ENCODE measurements at regions not wholly inside any gene's neighbourhood (a gene's known extent, or its start where the extent isn't known, plus 50 kb on each side); places are given as distances from the start of the nearest gene placed in this dataset.

- TF ChIP-seq PAX5 (IDR thresholded peaks at IDR 0.05; ENCODE audit: insufficient read depth, low read length, severe bottlenecking) (no peak), SPI1 (IDR thresholded peaks at IDR 0.05; ENCODE audit: low read depth, low read length) (peak; percentile 99), POLR2AphosphoS5 (IDR thresholded peaks at IDR 0.05; ENCODE audit: low read depth, low read length) (no peak), TAF1 (IDR thresholded peaks at IDR 0.05; ENCODE audit: low read depth, low read length) (no peak), POU2F2 (IDR thresholded peaks at IDR 0.05; ENCODE audit: low read depth, low read length) (no peak), POLR2A (IDR thresholded peaks at IDR 0.05; ENCODE audit: low read depth, low read length) (no peak)
- DNase-seq (ENCODE audit: insufficient read length, low spot score) (peak; percentile 11), FAIRE-seq (peak; percentile 85)
These were observed 73.7 kb upstream of the KIRREL3 start for GRCh38 chr11:127074151-127074761.

- DNase-seq (ENCODE audit: insufficient read length, low spot score), result no peak
These were observed 73.1 kb upstream of the KIRREL3 start for GRCh38 chr11:127073621-127074020.

GRCh38 chr11:127071606-127072005, 71.0 kb upstream of the KIRREL3 start:
- DNase-seq (ENCODE audit: insufficient read length, low spot score) (no peak), FAIRE-seq (no peak)
- no peak for TF ChIP-seq PAX5 (IDR thresholded peaks at IDR 0.05; ENCODE audit: insufficient read depth, low read length, severe bottlenecking)
- no peak for TF ChIP-seq POLR2A (IDR thresholded peaks at IDR 0.05; ENCODE audit: low read depth, low read length)
- no peak for TF ChIP-seq POU2F2 (IDR thresholded peaks at IDR 0.05; ENCODE audit: low read depth, low read length)
- TF ChIP-seq TAF1 (IDR thresholded peaks at IDR 0.05; ENCODE audit: low read depth, low read length), result no peak
- no peak for TF ChIP-seq SPI1 (IDR thresholded peaks at IDR 0.05; ENCODE audit: low read depth, low read length)
- TF ChIP-seq POLR2AphosphoS5 (IDR thresholded peaks at IDR 0.05; ENCODE audit: low read depth, low read length), result no peak

More at GRCh38 chr11:127073621-127074020, 73.1 kb upstream of the KIRREL3 start:
- TF ChIP-seq SPI1 (IDR thresholded peaks at IDR 0.05; ENCODE audit: low read depth, low read length) (no peak), TAF1 (IDR thresholded peaks at IDR 0.05; ENCODE audit: low read depth, low read length) (no peak), PAX5 (IDR thresholded peaks at IDR 0.05; ENCODE audit: insufficient read depth, low read length, severe bottlenecking) (no peak), POLR2A (IDR thresholded peaks at IDR 0.05; ENCODE audit: low read depth, low read length) (no peak), POU2F2 (IDR thresholded peaks at IDR 0.05; ENCODE audit: low read depth, low read length) (no peak), POLR2AphosphoS5 (IDR thresholded peaks at IDR 0.05; ENCODE audit: low read depth, low read length) (no peak)
- no peak for FAIRE-seq

- no peak for DNase-seq (ENCODE audit: insufficient read length, low spot score)
- FAIRE-seq, result no peak
- TF ChIP-seq POLR2A (IDR thresholded peaks at IDR 0.05; ENCODE audit: low read depth, low read length) (no peak), TAF1 (IDR thresholded peaks at IDR 0.05; ENCODE audit: low read depth, low read length) (no peak), PAX5 (IDR thresholded peaks at IDR 0.05; ENCODE audit: insufficient read depth, low read length, severe bottlenecking) (no peak), POLR2AphosphoS5 (IDR thresholded peaks at IDR 0.05; ENCODE audit: low read depth, low read length) (no peak), POU2F2 (IDR thresholded peaks at IDR 0.05; ENCODE audit: low read depth, low read length) (no peak), SPI1 (IDR thresholded peaks at IDR 0.05; ENCODE audit: low read depth, low read length) (no peak)
These were observed 70.2 kb upstream of the KIRREL3 start for GRCh38 chr11:127070808-127071207.

DNA sequence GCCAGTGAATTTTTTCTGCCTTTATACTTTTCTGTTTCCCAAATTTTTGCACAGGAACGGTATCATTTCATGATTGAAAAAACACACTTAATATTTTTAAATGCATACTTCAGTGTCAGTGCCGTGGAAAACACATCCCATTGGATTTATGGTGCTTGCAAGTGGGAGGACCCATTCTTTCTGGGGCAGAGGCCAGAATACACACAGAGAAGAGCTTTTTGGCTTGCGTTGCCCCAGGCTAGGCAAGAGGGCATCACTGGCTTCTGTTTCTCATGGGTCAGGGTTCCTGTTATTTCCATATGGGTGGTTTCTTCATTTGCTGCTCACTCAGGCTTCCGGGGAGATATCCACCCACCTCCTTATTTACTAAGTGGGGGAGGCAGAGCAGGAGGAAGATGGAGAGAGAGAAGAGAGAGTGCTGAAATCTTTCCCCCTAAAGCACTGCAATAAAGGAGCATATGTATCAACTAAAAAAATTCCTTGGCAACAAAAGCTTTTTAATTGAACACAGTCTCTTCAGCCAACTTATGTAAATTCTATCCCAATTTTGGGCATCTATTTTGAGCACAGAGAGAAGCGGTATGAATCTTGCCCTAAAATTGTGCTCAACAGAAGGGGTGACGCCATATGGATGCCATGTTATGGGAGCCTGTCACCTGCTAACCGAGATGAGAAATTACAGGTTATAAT, 66.0 kb upstream of the KIRREL3 start:
- no peak for FAIRE-seq

GRCh38 chr11:127063241-127063640, 62.7 kb upstream of the KIRREL3 start:
- TF ChIP-seq TAF1 (IDR thresholded peaks at IDR 0.05; ENCODE audit: low read depth, low read length), result no peak
- TF ChIP-seq POU2F2 (IDR thresholded peaks at IDR 0.05; ENCODE audit: low read depth, low read length), result no peak
- no peak for TF ChIP-seq SPI1 (IDR thresholded peaks at IDR 0.05; ENCODE audit: low read depth, low read length)
- DNase-seq (ENCODE audit: insufficient read length, low spot score) (no peak), FAIRE-seq (no peak)

More for the DNA sequence above, 66.0 kb upstream of the KIRREL3 start:
- no peak for DNase-seq (ENCODE audit: insufficient read length, low spot score)
- TF ChIP-seq TAF1 (IDR thresholded peaks at IDR 0.05; ENCODE audit: low read depth, low read length), result no peak
- TF ChIP-seq SPI1 (IDR thresholded peaks at IDR 0.05; ENCODE audit: low read depth, low read length), result no peak
- TF ChIP-seq PAX5 (IDR thresholded peaks at IDR 0.05; ENCODE audit: insufficient read depth, low read length, severe bottlenecking), result no peak
- TF ChIP-seq POLR2A (IDR thresholded peaks at IDR 0.05; ENCODE audit: low read depth, low read length), result no peak
- TF ChIP-seq POU2F2 (IDR thresholded peaks at IDR 0.05; ENCODE audit: low read depth, low read length), result no peak
- no peak for TF ChIP-seq POLR2AphosphoS5 (IDR thresholded peaks at IDR 0.05; ENCODE audit: low read depth, low read length)

DNA sequence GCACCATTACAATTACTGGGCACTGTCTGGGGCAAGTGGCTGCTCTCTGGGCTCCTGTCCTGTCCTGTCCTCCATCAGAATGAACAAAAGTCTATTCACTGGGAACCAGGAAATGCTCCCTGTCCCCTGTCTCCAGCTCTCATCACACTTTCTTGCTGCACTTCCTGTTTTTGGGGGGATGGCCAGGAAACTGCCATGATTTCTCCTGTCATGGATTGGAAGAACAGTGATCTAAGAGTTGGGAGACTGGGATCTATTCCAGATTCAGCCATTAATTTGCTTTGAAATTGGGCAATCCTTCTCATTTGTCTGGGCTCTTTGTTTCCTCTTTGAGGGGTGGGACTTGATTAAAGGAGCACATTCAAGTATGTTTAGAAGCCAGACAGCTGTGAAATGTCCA, 61.4 kb upstream of the KIRREL3 start:
- no peak for TF ChIP-seq SPI1 (IDR thresholded peaks at IDR 0.05; ENCODE audit: low read depth, low read length)
- TF ChIP-seq TAF1 (IDR thresholded peaks at IDR 0.05; ENCODE audit: low read depth, low read length), result no peak
- no peak for TF ChIP-seq POLR2AphosphoS5 (IDR thresholded peaks at IDR 0.05; ENCODE audit: low read depth, low read length)
- no peak for TF ChIP-seq POU2F2 (IDR thresholded peaks at IDR 0.05; ENCODE audit: low read depth, low read length)
- no peak for TF ChIP-seq PAX5 (IDR thresholded peaks at IDR 0.05; ENCODE audit: insufficient read depth, low read length, severe bottlenecking)
- TF ChIP-seq POLR2A (IDR thresholded peaks at IDR 0.05; ENCODE audit: low read depth, low read length), result no peak
- no peak for DNase-seq (ENCODE audit: insufficient read length, low spot score)
- no peak for FAIRE-seq

DNA sequence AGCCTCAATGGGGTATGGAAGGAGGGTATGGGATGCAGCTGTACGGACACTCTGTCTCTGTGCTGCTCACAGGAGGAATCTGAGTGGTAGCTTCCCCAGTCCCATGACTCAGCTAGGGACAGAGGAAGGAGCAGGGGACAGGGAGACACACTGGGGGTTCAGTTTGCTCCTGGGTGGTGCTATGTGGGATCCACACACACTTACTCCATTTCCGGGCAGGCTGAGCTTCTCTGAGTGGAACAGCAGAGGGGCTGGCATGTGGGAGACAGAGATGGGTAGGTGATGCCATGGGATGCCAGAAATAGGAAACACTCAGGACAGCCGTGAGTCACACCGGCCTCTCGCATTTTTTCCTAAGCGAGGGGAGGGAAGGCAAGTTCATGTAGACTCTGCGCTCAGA, 59.2 kb upstream of the KIRREL3 start:
- DNase-seq (ENCODE audit: insufficient read length, low spot score) (no peak), FAIRE-seq (no peak)
- TF ChIP-seq SPI1 (IDR thresholded peaks at IDR 0.05; ENCODE audit: low read depth, low read length) (no peak), PAX5 (IDR thresholded peaks at IDR 0.05; ENCODE audit: insufficient read depth, low read length, severe bottlenecking) (no peak), TAF1 (IDR thresholded peaks at IDR 0.05; ENCODE audit: low read depth, low read length) (no peak), POLR2AphosphoS5 (IDR thresholded peaks at IDR 0.05; ENCODE audit: low read depth, low read length) (no peak), POU2F2 (IDR thresholded peaks at IDR 0.05; ENCODE audit: low read depth, low read length) (no peak), POLR2A (IDR thresholded peaks at IDR 0.05; ENCODE audit: low read depth, low read length) (no peak)

DNA sequence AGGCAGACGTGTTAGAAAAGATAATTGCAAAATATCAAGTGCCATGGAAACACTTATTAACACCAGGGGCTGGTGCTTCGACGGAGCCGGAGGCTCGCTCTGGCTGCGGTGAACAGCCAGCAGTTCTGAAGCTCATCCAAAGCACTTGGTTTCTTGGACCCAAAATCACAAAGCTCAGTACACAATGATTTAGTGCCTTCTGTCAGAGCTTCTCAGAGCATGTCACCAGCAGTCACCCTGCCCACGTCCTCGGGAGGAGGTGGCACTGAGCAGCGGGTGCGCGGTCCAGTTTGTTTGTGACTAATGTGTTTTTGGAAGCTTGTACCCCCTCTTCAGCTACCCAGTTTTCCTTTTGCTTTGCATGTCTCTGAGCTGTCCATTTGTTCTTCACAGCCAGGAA, 58.7 kb upstream of the KIRREL3 start:
- no peak for DNase-seq (ENCODE audit: insufficient read length, low spot score)
- TF ChIP-seq POLR2AphosphoS5 (IDR thresholded peaks at IDR 0.05; ENCODE audit: low read depth, low read length) (no peak), POLR2A (IDR thresholded peaks at IDR 0.05; ENCODE audit: low read depth, low read length) (no peak), TAF1 (IDR thresholded peaks at IDR 0.05; ENCODE audit: low read depth, low read length) (no peak), POU2F2 (IDR thresholded peaks at IDR 0.05; ENCODE audit: low read depth, low read length) (no peak), SPI1 (IDR thresholded peaks at IDR 0.05; ENCODE audit: low read depth, low read length) (no peak), PAX5 (IDR thresholded peaks at IDR 0.05; ENCODE audit: insufficient read depth, low read length, severe bottlenecking) (no peak)
- FAIRE-seq, result no peak

Measured in GM12891 (cell line).